ENCODE measurements at regions not wholly inside any gene's neighbourhood (a gene's known extent, or its start where the extent isn't known, plus 50 kb on each side); places are given as distances from the start of the nearest gene placed in this dataset.

- TF ChIP-seq CTCF (IDR thresholded peaks at IDR 0.05; ENCODE audit: insufficient read depth, low read depth, low read length) = no peak
- TF ChIP-seq EZH2 (IDR thresholded peaks at IDR 0.05; ENCODE audit: insufficient read depth, low read length) = no peak
Observed at GRCh38 chr11:70570693-70571395, 172.5 kb downstream of the CTTN start.
